ENCODE measurements at regions not wholly inside any gene's neighbourhood (a gene's known extent, or its start where the extent isn't known, plus 50 kb on each side); places are given as distances from the start of the nearest gene placed in this dataset.

DNA sequence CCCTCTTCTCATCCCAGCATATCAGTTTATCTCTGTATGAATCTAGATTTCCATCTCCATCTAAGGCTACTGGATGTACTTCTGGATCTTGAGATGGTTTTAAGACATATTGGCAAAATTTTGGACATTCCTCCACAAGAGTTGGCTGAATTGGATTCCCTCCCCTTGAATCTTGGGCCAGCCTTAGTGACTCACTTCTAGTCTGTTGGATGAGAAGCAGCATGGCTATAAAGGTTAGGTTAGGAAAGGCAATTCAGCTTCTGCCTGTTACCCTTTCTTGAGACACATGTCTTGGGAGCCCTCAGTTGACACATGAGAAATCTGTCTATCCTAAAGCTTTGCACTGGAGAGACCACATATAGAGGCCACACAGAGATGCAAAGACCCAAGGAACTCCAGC lies 73.0 kb upstream of the PGR start:
- ATAC-seq (no peak), DNase-seq (ENCODE audit: low spot score) (no peak)
- no peaks in the 10 kb centered on the region for H3K4me1 Mint-ChIP-seq
- peaks cover 39% of the 10 kb centered on the region for H3K9me3 Mint-ChIP-seq
- TF ChIP-seq, protein P1, sequence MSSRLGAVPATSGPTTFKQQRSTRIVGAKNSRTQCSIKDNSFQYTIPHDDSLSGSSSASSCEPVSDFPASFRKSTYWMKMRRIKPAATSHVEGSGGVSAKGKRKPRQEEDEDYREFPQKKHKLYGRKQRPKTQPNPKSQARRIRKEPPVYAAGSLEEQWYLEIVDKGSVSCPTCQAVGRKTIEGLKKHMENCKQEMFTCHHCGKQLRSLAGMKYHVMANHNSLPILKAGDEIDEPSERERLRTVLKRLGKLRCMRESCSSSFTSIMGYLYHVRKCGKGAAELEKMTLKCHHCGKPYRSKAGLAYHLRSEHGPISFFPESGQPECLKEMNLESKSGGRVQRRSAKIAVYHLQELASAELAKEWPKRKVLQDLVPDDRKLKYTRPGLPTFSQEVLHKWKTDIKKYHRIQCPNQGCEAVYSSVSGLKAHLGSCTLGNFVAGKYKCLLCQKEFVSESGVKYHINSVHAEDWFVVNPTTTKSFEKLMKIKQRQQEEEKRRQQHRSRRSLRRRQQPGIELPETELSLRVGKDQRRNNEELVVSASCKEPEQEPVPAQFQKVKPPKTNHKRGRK (CRISPR knock-in tag; IDR thresholded peaks at IDR 0.05; ENCODE audit: borderline replicate concordance): no peak
- TF ChIP-seq, protein P2, sequence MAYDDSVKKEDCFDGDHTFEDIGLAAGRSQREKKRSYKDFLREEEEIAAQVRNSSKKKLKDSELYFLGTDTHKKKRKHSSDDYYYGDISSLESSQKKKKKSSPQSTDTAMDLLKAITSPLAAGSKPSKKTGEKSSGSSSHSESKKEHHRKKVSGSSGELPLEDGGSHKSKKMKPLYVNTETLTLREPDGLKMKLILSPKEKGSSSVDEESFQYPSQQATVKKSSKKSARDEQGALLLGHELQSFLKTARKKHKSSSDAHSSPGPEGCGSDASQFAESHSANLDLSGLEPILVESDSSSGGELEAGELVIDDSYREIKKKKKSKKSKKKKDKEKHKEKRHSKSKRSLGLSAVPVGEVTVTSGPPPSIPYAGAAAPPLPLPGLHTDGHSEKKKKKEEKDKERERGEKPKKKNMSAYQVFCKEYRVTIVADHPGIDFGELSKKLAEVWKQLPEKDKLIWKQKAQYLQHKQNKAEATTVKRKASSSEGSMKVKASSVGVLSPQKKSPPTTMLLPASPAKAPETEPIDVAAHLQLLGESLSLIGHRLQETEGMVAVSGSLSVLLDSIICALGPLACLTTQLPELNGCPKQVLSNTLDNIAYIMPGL (CRISPR knock-in tag; IDR thresholded peaks at IDR 0.05): no peak
- TF ChIP-seq, protein P3, sequence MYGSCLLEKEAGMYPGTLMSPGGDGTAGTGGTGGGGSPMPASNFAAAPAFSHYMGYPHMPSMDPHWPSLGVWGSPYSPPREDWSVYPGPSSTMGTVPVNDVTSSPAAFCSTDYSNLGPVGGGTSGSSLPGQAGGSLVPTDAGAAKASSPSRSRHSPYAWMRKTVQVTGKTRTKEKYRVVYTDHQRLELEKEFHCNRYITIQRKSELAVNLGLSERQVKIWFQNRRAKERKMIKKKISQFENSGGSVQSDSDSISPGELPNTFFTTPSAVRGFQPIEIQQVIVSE (CRISPR knock-in tag; IDR thresholded peaks at IDR 0.05; ENCODE audit: borderline replicate concordance): no peak
- TF ChIP-seq NR1H2 (CRISPR knock-in tag; IDR thresholded peaks at IDR 0.05) (no peak), GRHL2 (CRISPR knock-in tag; IDR thresholded peaks at IDR 0.05; ENCODE audit: insufficient replicate concordance, severe bottlenecking) (no peak), ZNF232 (CRISPR knock-in tag; IDR thresholded peaks at IDR 0.05) (no peak), SP1 (CRISPR knock-in tag; conservative IDR thresholded peaks at IDR 0.05) (no peak), NR2C2 (CRISPR knock-in tag; IDR thresholded peaks at IDR 0.05) (no peak), NFE2L1 (CRISPR knock-in tag; IDR thresholded peaks at IDR 0.05) (no peak), TEAD1 (CRISPR knock-in tag; IDR thresholded peaks at IDR 0.05) (no peak), GABPB1 (CRISPR knock-in tag; IDR thresholded peaks at IDR 0.05) (no peak), NR3C1 (CRISPR knock-in tag; conservative IDR thresholded peaks at IDR 0.05; ENCODE audit: low read depth) (no peak), NFYB (CRISPR knock-in tag; conservative IDR thresholded peaks at IDR 0.05; ENCODE audit: low read depth) (no peak), TP53 (CRISPR knock-in tag; IDR thresholded peaks at IDR 0.05) (no peak)
- TF ChIP-seq, protein P4, sequence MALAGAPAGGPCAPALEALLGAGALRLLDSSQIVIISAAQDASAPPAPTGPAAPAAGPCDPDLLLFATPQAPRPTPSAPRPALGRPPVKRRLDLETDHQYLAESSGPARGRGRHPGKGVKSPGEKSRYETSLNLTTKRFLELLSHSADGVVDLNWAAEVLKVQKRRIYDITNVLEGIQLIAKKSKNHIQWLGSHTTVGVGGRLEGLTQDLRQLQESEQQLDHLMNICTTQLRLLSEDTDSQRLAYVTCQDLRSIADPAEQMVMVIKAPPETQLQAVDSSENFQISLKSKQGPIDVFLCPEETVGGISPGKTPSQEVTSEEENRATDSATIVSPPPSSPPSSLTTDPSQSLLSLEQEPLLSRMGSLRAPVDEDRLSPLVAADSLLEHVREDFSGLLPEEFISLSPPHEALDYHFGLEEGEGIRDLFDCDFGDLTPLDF (CRISPR knock-in tag; IDR thresholded peaks at IDR 0.05): no peak
- TF ChIP-seq, protein P5, sequence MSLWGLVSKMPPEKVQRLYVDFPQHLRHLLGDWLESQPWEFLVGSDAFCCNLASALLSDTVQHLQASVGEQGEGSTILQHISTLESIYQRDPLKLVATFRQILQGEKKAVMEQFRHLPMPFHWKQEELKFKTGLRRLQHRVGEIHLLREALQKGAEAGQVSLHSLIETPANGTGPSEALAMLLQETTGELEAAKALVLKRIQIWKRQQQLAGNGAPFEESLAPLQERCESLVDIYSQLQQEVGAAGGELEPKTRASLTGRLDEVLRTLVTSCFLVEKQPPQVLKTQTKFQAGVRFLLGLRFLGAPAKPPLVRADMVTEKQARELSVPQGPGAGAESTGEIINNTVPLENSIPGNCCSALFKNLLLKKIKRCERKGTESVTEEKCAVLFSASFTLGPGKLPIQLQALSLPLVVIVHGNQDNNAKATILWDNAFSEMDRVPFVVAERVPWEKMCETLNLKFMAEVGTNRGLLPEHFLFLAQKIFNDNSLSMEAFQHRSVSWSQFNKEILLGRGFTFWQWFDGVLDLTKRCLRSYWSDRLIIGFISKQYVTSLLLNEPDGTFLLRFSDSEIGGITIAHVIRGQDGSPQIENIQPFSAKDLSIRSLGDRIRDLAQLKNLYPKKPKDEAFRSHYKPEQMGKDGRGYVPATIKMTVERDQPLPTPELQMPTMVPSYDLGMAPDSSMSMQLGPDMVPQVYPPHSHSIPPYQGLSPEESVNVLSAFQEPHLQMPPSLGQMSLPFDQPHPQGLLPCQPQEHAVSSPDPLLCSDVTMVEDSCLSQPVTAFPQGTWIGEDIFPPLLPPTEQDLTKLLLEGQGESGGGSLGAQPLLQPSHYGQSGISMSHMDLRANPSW (CRISPR knock-in tag; conservative IDR thresholded peaks at IDR 0.05; ENCODE audit: low read depth): no peak
- ChIA-PET CTCF (no interaction called here), POLR2A (interaction anchor here (0.6 kb wide), 1 partner anchor 54 kb away, joined by 6 read pairs; no protein-coding TSS in a partner anchor)
- no peak overlapping the region for H3K27ac Mint-ChIP-seq
- peaks cover 10% of the 10 kb centered on the region; the same call in 1 of the 2 replicates for H3K36me3 Mint-ChIP-seq
- no peak overlapping the region for H3K4me3 Mint-ChIP-seq
- no peaks in the 10 kb centered on the region for H3K27me3 Mint-ChIP-seq (ENCODE audit: low read depth)

DNA sequence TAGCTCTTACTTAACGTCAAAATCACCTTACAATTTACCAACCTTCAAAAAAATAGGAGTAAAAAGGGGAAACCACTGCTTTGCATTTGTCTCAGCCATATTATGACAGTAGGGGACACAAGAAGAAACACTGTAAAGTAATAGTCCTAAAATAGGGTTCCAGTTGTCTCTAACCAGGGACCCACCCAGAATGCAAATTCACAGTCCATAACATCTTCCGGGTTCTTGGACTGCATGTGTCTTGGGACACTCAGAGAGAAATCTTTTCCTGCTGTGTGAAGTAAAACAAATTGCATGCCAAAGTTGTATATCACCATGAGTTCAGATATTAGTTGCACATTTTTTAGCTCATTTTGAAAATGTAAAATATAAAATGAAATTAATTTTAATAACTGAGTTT lies 69.8 kb upstream of the PGR start:
- Mint-ChIP-seq H3K27me3 (ENCODE audit: low read depth) (no peaks in the 10 kb centered on the region), H3K4me1 (no peaks in the 10 kb centered on the region), H3K27ac (no peak overlapping the region), H3K36me3 (peaks cover 6% of the 10 kb centered on the region; the same call in 1 of the 2 replicates), H3K4me3 (no peak overlapping the region), H3K9me3 (peaks cover 9% of the 10 kb centered on the region)
- no peak for DNase-seq (ENCODE audit: low spot score)
- no peak for ATAC-seq
- no peak for TF ChIP-seq NR1H2 (CRISPR knock-in tag; IDR thresholded peaks at IDR 0.05)
- TF ChIP-seq, protein P6, sequence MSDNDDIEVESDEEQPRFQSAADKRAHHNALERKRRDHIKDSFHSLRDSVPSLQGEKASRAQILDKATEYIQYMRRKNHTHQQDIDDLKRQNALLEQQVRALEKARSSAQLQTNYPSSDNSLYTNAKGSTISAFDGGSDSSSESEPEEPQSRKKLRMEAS (CRISPR knock-in tag; IDR thresholded peaks at IDR 0.05): no peak
- POLR2A ChIA-PET: no interaction called here
- CTCF ChIA-PET: interaction anchor here (0.9 kb wide), 1 partner anchor 53 kb away, joined by 3 read pairs; no protein-coding TSS in a partner anchor

All from WTC11 (cell line).